GM13977 (cell line): ENCODE measurements at regions not wholly inside any gene's neighbourhood (a gene's known extent, or its start where the extent isn't known, plus 50 kb on each side); places are given as distances from the start of the nearest gene placed in this dataset.

ENCODE experiments used
- DNase-seq: peaks from one replicate; pipeline ENCODE4 v3.0.0; 2012; ENCODE audit warnings: low spot score
- CTCF ChIP-seq: IDR thresholded peaks from 2 replicates; pipeline ENCODE4 v1.5.1; 2012; ENCODE audit warnings: mild to moderate bottlenecking, control low read depth; ENCODE audit not compliant: insufficient read depth; ENCODE audit errors: extremely low read depth, missing control alignments
- in situ Hi-C: fragments of 300-500 bp; cut with MboI; formaldehyde crosslinking; loops from one replicate; pipeline ENCODE4 v1.12.0; 2022; ENCODE audit warnings: low sequenced_read_pairs, low pct_unique_long_range_greater_than_20kb, mixed read lengths, inconsistent platforms; ENCODE audit not compliant: unreplicated experiment

DNA sequence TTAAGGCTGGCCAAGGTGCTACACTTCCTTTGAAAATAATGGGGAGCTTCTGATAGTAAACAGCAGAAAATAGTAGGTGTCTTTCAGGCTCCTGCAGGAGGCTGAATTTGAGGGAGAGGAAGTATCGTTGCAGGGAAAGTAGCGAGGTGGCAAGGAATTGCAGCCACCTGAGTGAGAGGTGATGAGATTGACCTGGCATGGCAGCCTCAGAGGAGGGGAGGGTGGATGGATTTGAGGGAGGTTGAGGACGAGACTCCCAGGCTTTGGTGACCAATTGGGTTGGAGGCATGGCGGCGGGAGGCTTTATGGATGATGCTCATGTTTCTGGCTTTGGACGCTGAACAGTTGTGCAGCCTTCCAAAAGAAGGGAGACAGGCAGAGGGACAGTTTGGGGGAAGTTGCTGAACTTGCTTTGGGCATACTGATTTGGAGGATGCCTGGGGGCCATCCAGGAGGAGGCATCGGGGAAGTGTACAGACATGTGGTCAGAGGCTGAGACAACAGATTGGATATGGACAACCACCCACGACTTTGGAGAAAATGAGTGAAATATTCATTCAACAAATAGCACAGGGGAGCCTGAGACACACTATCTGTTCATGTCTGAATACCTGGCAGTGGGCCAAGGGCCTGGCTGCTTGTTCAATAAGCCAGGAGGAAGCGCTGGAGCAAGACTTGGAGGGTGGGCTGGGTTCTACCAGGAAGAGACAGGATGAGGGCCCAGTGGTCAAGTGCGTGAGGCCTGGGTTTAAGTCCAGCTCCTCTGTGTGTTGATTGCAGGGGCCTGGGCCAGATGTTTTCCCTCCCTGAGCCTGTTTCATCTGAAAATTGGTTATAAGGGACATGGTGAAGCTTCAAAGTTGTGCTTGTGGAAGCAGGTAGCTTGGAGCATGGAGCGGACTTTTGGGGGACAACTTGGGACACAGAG, 113.2 kb downstream of the CEBPB start:
- in situ Hi-C loops: no loop called here
- DNase-seq: no peak
- TF ChIP-seq CTCF: no peak

DNA sequence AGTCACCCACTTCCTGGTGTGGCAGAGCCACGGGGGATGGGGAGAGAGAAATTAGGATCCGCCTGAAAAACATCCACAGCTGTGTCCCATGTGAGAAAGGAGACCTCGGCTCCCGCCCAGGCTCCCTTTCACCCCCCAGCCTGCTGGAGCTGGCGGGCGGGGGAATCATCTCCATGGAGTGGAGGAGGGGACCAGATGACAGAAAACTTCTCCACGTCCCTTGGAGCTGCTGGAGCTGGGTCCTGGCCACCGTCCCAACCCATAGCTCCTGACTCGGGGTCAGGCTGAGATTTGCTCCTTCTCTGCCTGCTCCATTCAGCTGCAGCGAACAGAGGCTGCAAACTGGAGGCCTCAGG, 113.8 kb downstream of the CEBPB start:
- in situ Hi-C loops: no loop called here
- DNase-seq: no peak
- no peak for TF ChIP-seq CTCF

- in situ Hi-C loops: no loop called here
- no peak for TF ChIP-seq CTCF
- DNase-seq: no peak
These were observed 114.4 kb downstream of the CEBPB start for GRCh38 chr20:50304923-50305635.

DNA sequence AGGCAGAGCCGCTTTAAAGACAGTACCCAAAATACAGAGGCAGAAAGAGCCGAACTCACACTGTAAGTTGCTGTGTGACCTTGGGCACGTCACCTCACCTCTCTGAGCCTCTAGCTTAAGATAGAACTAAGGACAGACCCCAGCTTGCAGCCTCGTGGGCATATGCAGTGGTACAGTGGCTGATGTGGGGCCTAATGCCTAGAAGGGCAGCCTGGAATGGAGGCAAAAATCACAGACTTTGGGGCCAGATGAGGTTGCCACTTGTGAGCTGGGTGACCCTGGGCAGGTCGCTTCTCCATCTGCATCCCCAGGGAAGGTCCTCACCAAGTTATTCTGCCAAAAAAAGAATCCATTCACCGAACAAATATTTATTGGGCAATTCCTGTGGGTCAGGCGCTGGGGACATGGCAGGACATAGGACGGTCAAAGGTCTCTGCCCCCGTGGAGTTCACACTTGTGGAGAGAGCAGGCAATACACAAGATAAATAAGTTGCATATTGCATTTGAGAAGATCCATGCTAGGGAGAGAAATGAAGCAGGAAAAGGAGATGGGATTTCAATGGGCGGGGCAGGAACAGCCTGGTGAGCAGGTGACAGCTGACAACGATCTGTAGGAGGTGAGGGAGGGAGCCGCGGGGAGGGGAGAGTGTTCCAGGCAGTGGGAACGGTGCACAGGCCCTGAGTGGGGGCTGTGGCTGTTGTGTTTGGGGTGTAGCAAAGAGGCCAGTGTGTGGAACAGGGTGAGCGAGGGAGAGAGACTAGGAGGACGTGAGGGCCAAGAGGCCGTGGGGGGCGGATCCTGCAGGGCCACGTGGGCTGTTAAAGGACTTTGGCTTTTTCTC, 115.2 kb downstream of the CEBPB start:
- TF ChIP-seq CTCF: no peak
- DNase-seq: no peak
- in situ Hi-C loops: no loop called here

GRCh38 chr20:50306478-50307423, 116.1 kb downstream of the CEBPB start:
- no peak for TF ChIP-seq CTCF
- in situ Hi-C loops: no loop called here
- no peak for DNase-seq
